Endothelial cell of umbilical vein (primary cell): ENCODE measurements at regions not wholly inside any gene's neighbourhood (a gene's known extent, or its start where the extent isn't known, plus 50 kb on each side); places are given as distances from the start of the nearest gene placed in this dataset.

Experiments
- CTCF ChIP-seq, 2 donors: IDR thresholded peaks; 1 replicate in 1 of 2; 2 replicates in 1 of 2; pipeline ENCODE4 v1.5.1; 2011; ENCODE audit warnings: low read length in 2 of 2, mild to moderate bottlenecking in 2 of 2, moderate library complexity in 2 of 2, control low read depth in 1 of 2, inconsistent platforms in 1 of 2, low read depth in 1 of 2; ENCODE audit not compliant: insufficient read depth in 1 of 2; ENCODE audit errors: extremely low read depth in 1 of 2
- EZH2 ChIP-seq: IDR thresholded peaks from 2 replicates; pipeline ENCODE4 v1.6.1; 2012; ENCODE audit warnings: borderline replicate concordance, low read depth, mild to moderate bottlenecking, moderate library complexity, low read length, inconsistent platforms; ENCODE audit not compliant: severe bottlenecking
- FOS ChIP-seq: IDR thresholded peaks from 2 replicates; pipeline ENCODE4 v1.6.1; 2011; ENCODE audit warnings: mild to moderate bottlenecking, low read length, moderate library complexity, borderline replicate concordance; ENCODE audit not compliant: insufficient read depth
- POLR2A ChIP-seq: IDR thresholded peaks from 2 replicates; pipeline ENCODE4 v1.6.1; 2012; ENCODE audit warnings: low read depth, mild to moderate bottlenecking, control low read depth, low read length

DNA sequence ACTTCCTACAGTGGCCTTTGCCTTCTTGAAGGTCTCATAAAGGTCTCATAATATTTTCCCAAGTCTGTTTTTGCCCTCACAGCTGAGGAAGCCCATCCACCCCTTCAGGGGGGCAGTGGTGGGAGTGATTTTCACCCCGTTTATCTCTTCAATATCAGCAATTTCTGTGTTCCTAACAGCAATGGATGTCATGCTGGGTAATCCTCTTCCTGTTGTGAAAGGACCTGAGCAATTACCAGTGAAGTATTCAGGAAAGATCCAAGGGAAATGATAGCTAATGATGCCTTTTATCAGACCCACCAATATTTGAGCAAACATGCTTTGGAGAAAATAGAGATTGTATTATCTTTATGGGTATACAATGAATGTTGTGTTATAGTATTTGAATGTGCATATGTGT is 226.9 kb downstream of the INSC start:
- TF ChIP-seq CTCF (IDR thresholded peaks at IDR 0.05; ENCODE audit: extremely low read depth in 1 of 2, insufficient read depth in 1 of 2, low read depth in 1 of 2, low read length in 2 of 2) (no peak), FOS (no peak), POLR2A (no peak), EZH2 (no peak)
